ENCODE measurements at regions not wholly inside any gene's neighbourhood (a gene's known extent, or its start where the extent isn't known, plus 50 kb on each side); places are given as distances from the start of the nearest gene placed in this dataset.

- Mint-ChIP-seq H3K27ac (peak overlapping the region; percentile 33), H3K36me3 (ENCODE audit: low read depth) (peaks cover 4% of the 10 kb centered on the region), H3K4me1 (peaks cover 23% of the 10 kb centered on the region), H3K9me3 (no peaks in the 10 kb centered on the region), H3K4me3 (no peak overlapping the region), H3K27me3 (ENCODE audit: low read depth, poor library complexity) (no peaks in the 10 kb centered on the region)
- DNase-seq: no peak
- TF ChIP-seq CTCF (IDR thresholded peaks at IDR 0.05): no peak
Observed at GRCh38 chr6:122007339-122007738, 392.1 kb upstream of the HSF2 start.

- no peak overlapping the region for H3K4me3 Mint-ChIP-seq
- peaks cover 4% of the 10 kb centered on the region for H3K36me3 Mint-ChIP-seq (ENCODE audit: low read depth)
- DNase-seq: no peak
- H3K27me3 Mint-ChIP-seq (ENCODE audit: low read depth, poor library complexity): no peaks in the 10 kb centered on the region
- no peak for TF ChIP-seq CTCF (IDR thresholded peaks at IDR 0.05)
- no peaks in the 10 kb centered on the region for H3K9me3 Mint-ChIP-seq
- H3K4me1 Mint-ChIP-seq: peaks cover 16% of the 10 kb centered on the region
- no peak overlapping the region for H3K27ac Mint-ChIP-seq
Observed at GRCh38 chr6:122008101-122008999, 391.1 kb upstream of the HSF2 start.

- H3K27me3 Mint-ChIP-seq (ENCODE audit: low read depth, poor library complexity): no peaks in the 10 kb centered on the region
- no peak overlapping the region for H3K27ac Mint-ChIP-seq
Observed at GRCh38 chr6:122009000-122009350, 390.5 kb upstream of the HSF2 start.

GRCh38 chr6:122012578-122012977 is 386.9 kb upstream of the HSF2 start:
- DNase-seq: no peak
- no peaks in the 10 kb centered on the region for H3K9me3 Mint-ChIP-seq
- H3K27ac Mint-ChIP-seq: no peak overlapping the region
- H3K4me3 Mint-ChIP-seq: no peak overlapping the region
- no peaks in the 10 kb centered on the region for H3K36me3 Mint-ChIP-seq (ENCODE audit: low read depth)
- H3K4me1 Mint-ChIP-seq: peaks cover 10% of the 10 kb centered on the region
- no peaks in the 10 kb centered on the region for H3K27me3 Mint-ChIP-seq (ENCODE audit: low read depth, poor library complexity)
- no peak for TF ChIP-seq CTCF (IDR thresholded peaks at IDR 0.05)

More at GRCh38 chr6:122009000-122009350, 390.5 kb upstream of the HSF2 start:
- H3K36me3 Mint-ChIP-seq (ENCODE audit: low read depth): peaks cover 4% of the 10 kb centered on the region
- no peak for DNase-seq
- no peak overlapping the region for H3K4me3 Mint-ChIP-seq
- peaks cover 16% of the 10 kb centered on the region for H3K4me1 Mint-ChIP-seq
- H3K9me3 Mint-ChIP-seq: no peaks in the 10 kb centered on the region
- TF ChIP-seq CTCF (IDR thresholded peaks at IDR 0.05): no peak

- Mint-ChIP-seq H3K9me3 (no peaks in the 10 kb centered on the region), H3K27ac (no peak overlapping the region), H3K36me3 (ENCODE audit: low read depth) (no peaks in the 10 kb centered on the region), H3K27me3 (ENCODE audit: low read depth, poor library complexity) (no peaks in the 10 kb centered on the region), H3K4me1 (no peaks in the 10 kb centered on the region), H3K4me3 (no peak overlapping the region)
- no peak for DNase-seq
- TF ChIP-seq CTCF (IDR thresholded peaks at IDR 0.05): no peak
Observed at GRCh38 chr6:122014961-122015360, 384.5 kb upstream of the HSF2 start.

All from nephron progenitor cell (in vitro differentiated cells).